Ovary (tissue), 7 donors: ENCODE measurements at regions not wholly inside any gene's neighbourhood (a gene's known extent, or its start where the extent isn't known, plus 50 kb on each side); places are given as distances from the start of the nearest gene placed in this dataset.

Source experiments
- DNase-seq, 5 donors: peaks; one replicate each; pipeline ENCODE4 v3.0.0-alpha.2; 2019 to 2020
- H3K27ac ChIP-seq, 2 donors: fragments of 200-600 bp; one replicate each; pipeline versions ENCODE4 v1.5.1 to v1.8.0; 2019 to 2022
- H3K27me3 ChIP-seq: fragments of 200-600 bp; one replicate; pipeline ENCODE4 v1.8.0; 2022
- H3K36me3 ChIP-seq: fragments of 200-600 bp; sonication (generic); one replicate; pipeline ENCODE4 v1.5.1; 2019
- H3K4me1 ChIP-seq: one replicate; pipeline ENCODE4 v1.8.1; 2013; ENCODE audit warnings: mild to moderate bottlenecking, moderate library complexity; ENCODE audit not compliant: insufficient read depth
- H3K4me3 ChIP-seq: fragments of 200-600 bp; sonication (generic); one replicate; pipeline ENCODE4 v1.5.1; 2017
- H3K9me3 ChIP-seq, 2 donors: fragments of 200-600 bp in 1 of 2; sonication (generic) in 1 of 2; one replicate each; pipeline versions ENCODE4 v1.5.1 to v1.8.1; 2013 to 2019; ENCODE audit warnings: mild to moderate bottlenecking in 1 of 2, moderate library complexity in 1 of 2
- CTCF ChIP-seq, 3 donors: fragments of 450-650 bp in 2 of 3; fragments of 200-600 bp in 1 of 3; IDR thresholded peaks; one replicate each; pipeline versions ENCODE4 v1.5.1 to v1.8.0; 2016 to 2022; ENCODE audit warnings: antibody characterized with exemption in 3 of 3, mild to moderate bottlenecking in 1 of 3
- EP300 ChIP-seq: sonication (generic); formaldehyde crosslinking; IDR thresholded peaks from one replicate; pipeline ENCODE4 v1.6.1; 2017; ENCODE audit warnings: antibody characterized with exemption
- POLR2A ChIP-seq: fragments of 450-650 bp; IDR thresholded peaks from one replicate; pipeline ENCODE4 v1.6.1; 2017; ENCODE audit warnings: antibody characterized with exemption, mild to moderate bottlenecking, moderate library complexity
- WGBS, 3 donors: extraction: QIAGEN DNeasy Blood & Tissue Kit in 1 of 3; methylation state at CpG; one replicate each; pipeline versions ENCODE4 v1.1.5 to v1.1.7; 2013 to 2017; 5-methylcytosine and 5-hydroxymethylcytosine counted together
- intact Hi-C, 4 donors: fragments of 100-400 bp; cut with DNase I; formaldehyde crosslinking; loops; one replicate each; pipeline versions ENCODE4 v1.11.0 to v1.15.1; 2022 to 2023
- donor health status: DM: no; HTN: no; CAD: no; lungs with moderate emphysema.
- donor health status: DM: no; HTN: no; CAD: no.
- donor health status: Bipolar disorder and iron deficiency.
- donor health status: DM: no; HTN: no; CAD: no.
- donor health status: DM: yes; HTN: yes; CAD: no.

GRCh38 chr11:103662880-103663279 is 373.6 kb upstream of the DDI1 start:
- WGBS, 3 donors: 46 to 63% (median 58%) methylated on average over 2 of the region's 2 CpGs

GRCh38 chr11:103668859-103669258 is 367.6 kb upstream of the DDI1 start:
- DNase-seq: no peak
- TF ChIP-seq CTCF (IDR thresholded peaks at IDR 0.05): no peak
- no peak for TF ChIP-seq POLR2A
- no peak for TF ChIP-seq EP300
- no peaks in the 10 kb centered on the region for H3K36me3 ChIP-seq
- intact Hi-C loops: no loop called here
- H3K9me3 ChIP-seq: no peaks in the 10 kb centered on the region
- H3K27me3 ChIP-seq: no peaks in the 10 kb centered on the region
- no peak overlapping the region for H3K4me3 ChIP-seq
- H3K27ac ChIP-seq: no peak overlapping the region
- WGBS, 3 donors: 67 to 97% (median 93%) methylated on average over 2 of the region's 2 CpGs
- H3K4me1 ChIP-seq: no peaks in the 10 kb centered on the region

More at GRCh38 chr11:103662880-103663279, 373.6 kb upstream of the DDI1 start:
- no peaks in the 10 kb centered on the region for H3K36me3 ChIP-seq
- intact Hi-C loops: no loop called here
- TF ChIP-seq POLR2A (no peak), EP300 (no peak), CTCF (IDR thresholded peaks at IDR 0.05) (no peak)
- no peak overlapping the region for H3K27ac ChIP-seq
- H3K4me3 ChIP-seq: no peak overlapping the region
- no peaks in the 10 kb centered on the region for H3K4me1 ChIP-seq
- H3K27me3 ChIP-seq: no peaks in the 10 kb centered on the region
- no peak for DNase-seq
- H3K9me3 ChIP-seq: no peaks in the 10 kb centered on the region

DNA sequence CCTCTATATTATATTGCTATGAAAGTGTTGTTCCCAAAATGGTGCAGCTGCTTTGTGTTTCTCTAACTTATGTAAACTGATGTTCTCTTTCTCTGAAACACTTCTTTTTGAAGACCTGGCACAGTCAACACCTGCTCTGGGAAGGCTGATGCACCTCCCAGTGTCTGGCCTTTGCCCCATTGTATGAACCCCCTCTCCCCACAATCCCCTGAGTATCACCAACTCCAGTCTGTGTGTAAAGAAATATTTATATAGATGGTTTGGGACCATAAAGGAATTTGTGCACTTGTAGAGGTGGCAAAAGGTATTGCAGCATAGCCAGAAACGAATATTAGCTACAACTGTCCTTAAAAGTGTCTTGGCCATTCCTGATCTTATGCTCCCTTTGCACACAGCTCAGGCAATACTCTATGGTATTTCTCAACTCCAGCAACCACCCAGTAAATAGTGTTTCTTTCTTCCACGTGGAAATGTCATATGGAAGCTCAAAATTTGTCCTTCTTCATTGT is 365.2 kb upstream of the DDI1 start:
- Histone ChIP-seq H3K9me3 (no peaks in the 10 kb centered on the region), H3K4me1 (no peaks in the 10 kb centered on the region), H3K27me3 (no peaks in the 10 kb centered on the region), H3K27ac (no peak overlapping the region), H3K4me3 (no peak overlapping the region), H3K36me3 (no peaks in the 10 kb centered on the region)
- intact Hi-C loops: no loop called here
- TF ChIP-seq EP300 (no peak), CTCF (IDR thresholded peaks at IDR 0.05) (no peak), POLR2A (no peak)
- no peak for DNase-seq
- whole genome bisulfite sequencing, 3 donors: 56 to 61% (median 60%) methylated on average over 2 of the region's 2 CpGs

GRCh38 chr11:103673773-103674172 is 362.7 kb upstream of the DDI1 start:
- H3K36me3 ChIP-seq: no peaks in the 10 kb centered on the region
- intact Hi-C loops: no loop called here
- no peak for DNase-seq
- no peaks in the 10 kb centered on the region for H3K9me3 ChIP-seq
- no peaks in the 10 kb centered on the region for H3K4me1 ChIP-seq
- no peaks in the 10 kb centered on the region for H3K27me3 ChIP-seq
- 86 to 94% (median 91%) methylated on average over 2 of the region's 2 CpGs for WGBS, 3 donors
- TF ChIP-seq EP300 (no peak), POLR2A (no peak), CTCF (IDR thresholded peaks at IDR 0.05) (no peak)
- no peak overlapping the region for H3K27ac ChIP-seq
- no peak overlapping the region for H3K4me3 ChIP-seq

DNA sequence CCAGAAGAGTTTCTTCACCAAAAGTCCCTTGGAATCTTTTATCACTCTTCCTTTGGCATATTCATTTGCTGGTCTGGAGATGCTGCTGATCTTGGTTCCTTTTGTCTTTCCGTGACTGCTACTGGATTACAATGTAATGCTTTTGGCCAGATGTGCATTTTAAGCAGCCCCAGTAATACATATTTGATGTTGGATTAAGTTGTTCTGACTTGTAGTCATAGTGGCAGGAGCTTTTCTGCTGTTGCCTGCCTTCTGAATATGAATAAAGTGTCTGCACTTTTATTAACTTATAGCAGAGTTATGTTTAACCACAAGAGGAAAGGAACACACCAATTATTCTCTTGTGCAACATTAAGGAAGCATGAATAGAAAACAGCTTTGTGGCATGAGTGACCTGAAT is 360.0 kb upstream of the DDI1 start:
- Histone ChIP-seq H3K27ac (no peak overlapping the region), H3K27me3 (no peaks in the 10 kb centered on the region), H3K9me3 (no peaks in the 10 kb centered on the region), H3K4me1 (no peaks in the 10 kb centered on the region), H3K4me3 (no peak overlapping the region), H3K36me3 (no peaks in the 10 kb centered on the region)
- 73 to 94% (median 81%) methylated on average over 1 of the region's 1 CpG for WGBS, 3 donors
- intact Hi-C loops: no loop called here
- no peak for DNase-seq
- no peak for TF ChIP-seq CTCF (IDR thresholded peaks at IDR 0.05)
- no peak for TF ChIP-seq EP300
- TF ChIP-seq POLR2A: no peak
